ENCODE measurements at regions not wholly inside any gene's neighbourhood (a gene's known extent, or its start where the extent isn't known, plus 50 kb on each side); places are given as distances from the start of the nearest gene placed in this dataset.

DNA sequence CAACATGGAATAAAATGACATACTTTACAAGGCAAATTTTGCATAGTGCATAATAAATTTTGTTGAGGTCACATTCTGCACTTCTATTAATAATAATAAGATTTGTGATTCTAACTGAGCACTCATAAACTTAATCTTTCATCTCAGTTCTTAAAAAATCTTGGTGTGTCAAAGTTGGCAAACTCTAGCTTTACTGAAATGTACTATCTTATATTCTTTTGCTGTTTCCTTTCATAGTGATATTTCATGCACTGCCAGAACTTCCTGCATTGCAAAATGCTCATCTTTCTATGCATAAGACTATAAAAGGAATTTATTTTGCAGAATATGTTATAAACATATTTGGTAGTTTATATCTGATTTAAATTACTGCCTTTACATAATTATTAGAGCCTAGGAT, 797.6 kb downstream of the ADGRL2 start:
- TF ChIP-seq, protein P1, sequence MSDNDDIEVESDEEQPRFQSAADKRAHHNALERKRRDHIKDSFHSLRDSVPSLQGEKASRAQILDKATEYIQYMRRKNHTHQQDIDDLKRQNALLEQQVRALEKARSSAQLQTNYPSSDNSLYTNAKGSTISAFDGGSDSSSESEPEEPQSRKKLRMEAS (IDR thresholded peaks at IDR 0.05), result no peak
- TF ChIP-seq, protein P2, sequence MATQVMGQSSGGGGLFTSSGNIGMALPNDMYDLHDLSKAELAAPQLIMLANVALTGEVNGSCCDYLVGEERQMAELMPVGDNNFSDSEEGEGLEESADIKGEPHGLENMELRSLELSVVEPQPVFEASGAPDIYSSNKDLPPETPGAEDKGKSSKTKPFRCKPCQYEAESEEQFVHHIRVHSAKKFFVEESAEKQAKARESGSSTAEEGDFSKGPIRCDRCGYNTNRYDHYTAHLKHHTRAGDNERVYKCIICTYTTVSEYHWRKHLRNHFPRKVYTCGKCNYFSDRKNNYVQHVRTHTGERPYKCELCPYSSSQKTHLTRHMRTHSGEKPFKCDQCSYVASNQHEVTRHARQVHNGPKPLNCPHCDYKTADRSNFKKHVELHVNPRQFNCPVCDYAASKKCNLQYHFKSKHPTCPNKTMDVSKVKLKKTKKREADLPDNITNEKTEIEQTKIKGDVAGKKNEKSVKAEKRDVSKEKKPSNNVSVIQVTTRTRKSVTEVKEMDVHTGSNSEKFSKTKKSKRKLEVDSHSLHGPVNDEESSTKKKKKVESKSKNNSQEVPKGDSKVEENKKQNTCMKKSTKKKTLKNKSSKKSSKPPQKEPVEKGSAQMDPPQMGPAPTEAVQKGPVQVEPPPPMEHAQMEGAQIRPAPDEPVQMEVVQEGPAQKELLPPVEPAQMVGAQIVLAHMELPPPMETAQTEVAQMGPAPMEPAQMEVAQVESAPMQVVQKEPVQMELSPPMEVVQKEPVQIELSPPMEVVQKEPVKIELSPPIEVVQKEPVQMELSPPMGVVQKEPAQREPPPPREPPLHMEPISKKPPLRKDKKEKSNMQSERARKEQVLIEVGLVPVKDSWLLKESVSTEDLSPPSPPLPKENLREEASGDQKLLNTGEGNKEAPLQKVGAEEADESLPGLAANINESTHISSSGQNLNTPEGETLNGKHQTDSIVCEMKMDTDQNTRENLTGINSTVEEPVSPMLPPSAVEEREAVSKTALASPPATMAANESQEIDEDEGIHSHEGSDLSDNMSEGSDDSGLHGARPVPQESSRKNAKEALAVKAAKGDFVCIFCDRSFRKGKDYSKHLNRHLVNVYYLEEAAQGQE (IDR thresholded peaks at IDR 0.05; ENCODE audit: low read depth), result no peak
- TF ChIP-seq TCF12 (IDR thresholded peaks at IDR 0.05; ENCODE audit: low read depth) (no peak), YY1 (IDR thresholded peaks at IDR 0.05; ENCODE audit: low read depth) (no peak), RAD21 (IDR thresholded peaks at IDR 0.05; ENCODE audit: low read depth) (no peak), CREB1 (IDR thresholded peaks at IDR 0.05; ENCODE audit: low read depth) (no peak), EP300 (IDR thresholded peaks at IDR 0.05; ENCODE audit: borderline replicate concordance) (no peak), FOXM1 (IDR thresholded peaks at IDR 0.05; ENCODE audit: borderline replicate concordance, low read depth) (no peak), TEAD4 (IDR thresholded peaks at IDR 0.05) (no peak), CEBPB (IDR thresholded peaks at IDR 0.05) (no peak), TAF1 (IDR thresholded peaks at IDR 0.05; ENCODE audit: low read depth) (no peak)
- TF ChIP-seq, protein P3, sequence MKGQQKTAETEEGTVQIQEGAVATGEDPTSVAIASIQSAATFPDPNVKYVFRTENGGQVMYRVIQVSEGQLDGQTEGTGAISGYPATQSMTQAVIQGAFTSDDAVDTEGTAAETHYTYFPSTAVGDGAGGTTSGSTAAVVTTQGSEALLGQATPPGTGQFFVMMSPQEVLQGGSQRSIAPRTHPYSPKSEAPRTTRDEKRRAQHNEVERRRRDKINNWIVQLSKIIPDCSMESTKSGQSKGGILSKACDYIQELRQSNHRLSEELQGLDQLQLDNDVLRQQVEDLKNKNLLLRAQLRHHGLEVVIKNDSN (IDR thresholded peaks at IDR 0.05), result no peak

Measured in Ishikawa (cell line).